Lower leg skin (tissue), 3 donors: ENCODE measurements at regions not wholly inside any gene's neighbourhood (a gene's known extent, or its start where the extent isn't known, plus 50 kb on each side); places are given as distances from the start of the nearest gene placed in this dataset.

Source experiments
- CTCF ChIP-seq, 3 donors: fragments of 450-650 bp; IDR thresholded peaks; one replicate each; pipeline ENCODE4 v1.5.1; 2016; ENCODE audit warnings: antibody characterized with exemption in 3 of 3, mild to moderate bottlenecking in 3 of 3, moderate library complexity in 2 of 3
- POLR2A ChIP-seq, 2 donors: fragments of 450-650 bp; IDR thresholded peaks; one replicate each; pipeline ENCODE4 v1.6.1; 2016 to 2017; ENCODE audit warnings: antibody characterized with exemption in 2 of 2, mild to moderate bottlenecking in 1 of 2, moderate library complexity in 1 of 2

- TF ChIP-seq CTCF (IDR thresholded peaks at IDR 0.05) (no peak), POLR2A (IDR thresholded peaks at IDR 0.05) (no peak)
Measured at GRCh38 chr3:25113891-25114290, 314.2 kb upstream of the RARB start.
